ENCODE measurements at regions not wholly inside any gene's neighbourhood (a gene's known extent, or its start where the extent isn't known, plus 50 kb on each side); places are given as distances from the start of the nearest gene placed in this dataset.
"Not testable (repeated sequence)": the region's sequence is repeated elsewhere in the genome, so short reads cannot be mapped to it uniquely, and the experiment has no call there.

- no peak overlapping the region for H3K4me3 ChIP-seq (ENCODE audit: low read depth, low read length)
- DNase-seq (ENCODE audit: low read depth) = no peak
- TF ChIP-seq, protein P1, sequence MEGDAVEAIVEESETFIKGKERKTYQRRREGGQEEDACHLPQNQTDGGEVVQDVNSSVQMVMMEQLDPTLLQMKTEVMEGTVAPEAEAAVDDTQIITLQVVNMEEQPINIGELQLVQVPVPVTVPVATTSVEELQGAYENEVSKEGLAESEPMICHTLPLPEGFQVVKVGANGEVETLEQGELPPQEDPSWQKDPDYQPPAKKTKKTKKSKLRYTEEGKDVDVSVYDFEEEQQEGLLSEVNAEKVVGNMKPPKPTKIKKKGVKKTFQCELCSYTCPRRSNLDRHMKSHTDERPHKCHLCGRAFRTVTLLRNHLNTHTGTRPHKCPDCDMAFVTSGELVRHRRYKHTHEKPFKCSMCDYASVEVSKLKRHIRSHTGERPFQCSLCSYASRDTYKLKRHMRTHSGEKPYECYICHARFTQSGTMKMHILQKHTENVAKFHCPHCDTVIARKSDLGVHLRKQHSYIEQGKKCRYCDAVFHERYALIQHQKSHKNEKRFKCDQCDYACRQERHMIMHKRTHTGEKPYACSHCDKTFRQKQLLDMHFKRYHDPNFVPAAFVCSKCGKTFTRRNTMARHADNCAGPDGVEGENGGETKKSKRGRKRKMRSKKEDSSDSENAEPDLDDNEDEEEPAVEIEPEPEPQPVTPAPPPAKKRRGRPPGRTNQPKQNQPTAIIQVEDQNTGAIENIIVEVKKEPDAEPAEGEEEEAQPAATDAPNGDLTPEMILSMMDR (IDR thresholded peaks at IDR 0.05; ENCODE audit: insufficient read depth, low read depth, low read length) = no peak
These were observed 250.6 kb downstream of the USP46 start for GRCh38 chr4:52408471-52408870.

- DNase-seq (ENCODE audit: low read depth); H3K4me3 ChIP-seq (ENCODE audit: low read depth, low read length): not testable (repeated sequence)
These were observed 249.3 kb downstream of the USP46 start for GRCh38 chr4:52409766-52410165.

DNA sequence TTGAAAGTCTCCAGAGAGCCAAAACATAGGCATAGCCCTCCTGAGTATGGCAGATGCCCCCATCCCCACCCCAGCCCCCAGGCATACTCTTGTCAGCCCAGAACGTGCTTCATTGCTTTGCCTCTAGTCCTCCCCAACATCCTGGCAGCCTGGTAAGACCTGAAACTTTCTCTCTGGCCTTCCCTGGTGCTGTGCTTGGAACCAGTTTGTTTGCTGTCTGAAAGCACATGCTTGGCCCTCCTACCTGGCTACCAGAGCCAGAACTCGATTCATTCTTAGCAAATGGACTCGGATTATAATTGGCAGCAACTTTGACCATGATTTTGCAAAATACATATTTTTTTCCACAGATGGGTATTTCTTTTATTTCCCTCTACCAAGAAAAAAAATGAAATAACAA lies 248.1 kb downstream of the USP46 start:
- no peak overlapping the region for H3K4me3 ChIP-seq (ENCODE audit: low read depth, low read length)
- no peak for DNase-seq (ENCODE audit: low read depth)
- TF ChIP-seq, protein P1 (IDR thresholded peaks at IDR 0.05; ENCODE audit: insufficient read depth, low read depth, low read length) = no peak

GRCh38 chr4:52420330-52420729 lies 238.8 kb downstream of the USP46 start:
- TF ChIP-seq, protein P1 (IDR thresholded peaks at IDR 0.05; ENCODE audit: insufficient read depth, low read depth, low read length) = no peak
- no peak for DNase-seq (ENCODE audit: low read depth)
- H3K4me3 ChIP-seq (ENCODE audit: low read depth, low read length) = no peak overlapping the region

- TF ChIP-seq, protein P1 (IDR thresholded peaks at IDR 0.05; ENCODE audit: insufficient read depth, low read depth, low read length) = no peak
- peak; percentile 37 for DNase-seq (ENCODE audit: low read depth)
These were observed 237.3 kb downstream of the USP46 start for GRCh38 chr4:52421811-52422213.

DNA sequence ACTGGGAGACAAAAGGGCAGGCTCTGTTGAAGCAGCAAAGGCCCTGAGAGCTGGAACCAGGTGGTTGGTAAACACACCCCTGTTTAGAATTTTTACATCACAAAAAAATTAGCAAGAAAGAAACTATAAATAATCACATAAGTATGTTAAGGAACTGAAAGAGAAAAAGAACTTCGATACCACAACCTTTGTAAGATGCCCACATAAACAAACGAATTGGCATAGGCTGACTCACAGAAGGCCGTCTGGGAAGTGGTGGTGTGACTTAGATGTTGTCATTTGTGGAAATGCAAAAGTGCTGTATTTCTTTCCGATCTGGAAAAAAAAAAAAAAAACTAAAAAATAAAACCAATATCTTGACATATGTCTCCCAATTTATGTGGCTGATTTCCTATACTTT lies 235.1 kb downstream of the USP46 start:
- DNase-seq (ENCODE audit: low read depth) = no peak
- TF ChIP-seq, protein P1 (IDR thresholded peaks at IDR 0.05; ENCODE audit: insufficient read depth, low read depth, low read length) = no peak
- H3K4me3 ChIP-seq (ENCODE audit: low read depth, low read length) = no peak overlapping the region

More at GRCh38 chr4:52421811-52422213, 237.3 kb downstream of the USP46 start:
- H3K4me3 ChIP-seq (ENCODE audit: low read depth, low read length) = no peak overlapping the region

DNA sequence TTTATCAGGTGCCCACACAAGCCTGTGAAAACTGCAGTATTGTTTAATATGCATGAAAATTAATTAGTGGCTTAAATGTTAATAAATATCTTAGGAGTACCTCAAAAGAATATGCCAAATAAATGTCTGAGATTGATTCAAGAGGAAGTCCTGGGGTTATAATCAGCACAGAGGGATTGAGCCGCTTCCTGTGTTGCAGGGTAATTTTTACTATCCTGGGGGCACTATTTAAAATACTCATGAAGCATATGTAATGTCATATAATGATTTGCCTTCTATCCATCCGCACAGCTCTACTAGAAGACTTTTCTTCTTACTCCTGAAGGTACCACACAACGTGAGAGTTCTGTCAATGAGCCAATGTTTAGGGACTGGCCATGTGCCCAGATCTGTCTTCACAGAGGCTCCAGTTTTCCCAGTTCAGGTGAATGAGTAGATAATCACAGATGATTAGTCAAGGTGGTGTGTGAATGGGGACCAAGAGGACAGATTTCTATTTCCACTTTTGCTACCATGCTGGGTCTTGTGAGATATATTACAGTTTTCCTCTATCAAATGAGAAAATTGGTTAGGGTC lies 233.3 kb downstream of the USP46 start:
- DNase-seq (ENCODE audit: low read depth) = no peak
- TF ChIP-seq, protein P1 (IDR thresholded peaks at IDR 0.05; ENCODE audit: insufficient read depth, low read depth, low read length) = no peak
- H3K4me3 ChIP-seq (ENCODE audit: low read depth, low read length) = no peak overlapping the region

Data from fibroblast of villous mesenchyme (primary cell).